H1 (cell line): ENCODE measurements at regions not wholly inside any gene's neighbourhood (a gene's known extent, or its start where the extent isn't known, plus 50 kb on each side); places are given as distances from the start of the nearest gene placed in this dataset.

ENCODE experiments used
- CTCF ChIA-PET: fragments of 300-600 bp; sonication (Branson Sonifier 250); formaldehyde crosslinking; loops from one replicate; lab custom pipeline; 2021; ENCODE audit not compliant: partially characterized antibody; lab: Charles Lee
- POLR2A ChIA-PET: fragments of 300-600 bp; sonication (Branson Sonifier 250); formaldehyde crosslinking; loops from one replicate; lab custom pipeline; 2021; ENCODE audit warnings: inconsistent platforms; ENCODE audit not compliant: partially characterized antibody; lab: Charles Lee
- DNase-seq, 2 experiments: peaks; one replicate each; pipeline versions ENCODE4 v3.0.0 to v3.0.0-alpha.2; 2010 to 2022; ENCODE audit warnings: low spot score in 2 of 2, low read depth in 1 of 2, mixed read lengths in 1 of 2
- FAIRE-seq: peaks from 2 replicates; lab custom pipeline; 2011; peaks lifted over from hg19 to GRCh38; lab: Jason Lieb, UNC
- H2AFZ ChIP-seq: 2 replicates; pipeline ENCODE4 v1.8.1; 2012; ENCODE audit warnings: low read length, inconsistent platforms
- H2AK5ac ChIP-seq: 2 replicates; pipeline ENCODE4 v1.6.1; 2013; ENCODE audit warnings: low read depth, low read length
- H2BK120ac ChIP-seq: replicated peaks from 2 replicates; pipeline ENCODE3; 2013; ENCODE audit warnings: low read depth, low read length, inconsistent platforms
- H2BK12ac ChIP-seq: 2 replicates; pipeline ENCODE4 v1.6.1; 2013; ENCODE audit warnings: low read depth, low read length
- H2BK15ac ChIP-seq: 2 replicates; pipeline ENCODE4 v1.6.1; 2013; ENCODE audit warnings: low read length
- H2BK20ac ChIP-seq: 2 replicates; pipeline ENCODE4 v1.6.1; 2013; ENCODE audit warnings: low read length
- H2BK5ac ChIP-seq: 2 replicates; pipeline ENCODE4 v1.6.1; 2013; ENCODE audit warnings: low read depth, low read length
- H3K14ac ChIP-seq: 2 replicates; pipeline ENCODE4 v1.6.1; 2013; ENCODE audit warnings: inconsistent platforms; ENCODE audit not compliant: insufficient read length
- H3K18ac ChIP-seq: 2 replicates; pipeline ENCODE4 v1.6.1; 2013; ENCODE audit warnings: low read length; ENCODE audit errors: extremely low read depth
- H3K23ac ChIP-seq: 2 replicates; pipeline ENCODE4 v1.6.1; 2013; ENCODE audit warnings: inconsistent platforms; ENCODE audit not compliant: insufficient read length
- H3K23me2 ChIP-seq: 2 replicates; pipeline ENCODE4 v1.6.1; 2013; ENCODE audit warnings: low read depth, low read length
- H3K27ac ChIP-seq: 2 replicates; pipeline ENCODE4 v1.6.1; 2011; ENCODE audit warnings: low read depth, low read length, inconsistent platforms
- H3K27me3 ChIP-seq, 4 experiments: replicated peaks in 1 of 4; 1 replicate in 1 of 4; 2 replicates in 3 of 4; pipeline versions ENCODE4 v1.6.1 to v1.8.1; 2011 to 2013; ENCODE audit warnings: low read length in 3 of 4, mild to moderate bottlenecking in 3 of 4, inconsistent platforms in 2 of 4, mixed read lengths in 2 of 4, moderate library complexity in 1 of 4; ENCODE audit not compliant: control insufficient read depth in 3 of 4, insufficient read depth in 3 of 4; ENCODE audit errors: extremely low read depth in 1 of 4
- H3K36me3 ChIP-seq, 4 experiments: 2 replicates each; pipeline versions ENCODE4 v1.6.1 to v1.8.1; 2011 to 2013; ENCODE audit warnings: mild to moderate bottlenecking in 4 of 4, low read length in 3 of 4, moderate library complexity in 2 of 4, control low read depth in 1 of 4, inconsistent platforms in 1 of 4; ENCODE audit not compliant: insufficient read depth in 4 of 4, control insufficient read depth in 2 of 4
- H3K4ac ChIP-seq: replicated peaks from 2 replicates; pipeline ENCODE3; 2013; ENCODE audit warnings: low read length, low read depth, mixed read lengths, inconsistent platforms; ENCODE audit not compliant: insufficient read length
- H3K4me1 ChIP-seq, 4 experiments: replicated peaks in 1 of 4; 1 replicate in 1 of 4; 2 replicates in 3 of 4; pipeline versions ENCODE4 v1.6.1 to v1.8.1; 2011 to 2013; ENCODE audit warnings: low read length in 3 of 4, inconsistent platforms in 2 of 4, mixed read lengths in 1 of 4; ENCODE audit not compliant: insufficient read depth in 4 of 4, control insufficient read depth in 3 of 4
- H3K4me2 ChIP-seq, 2 experiments: 2 replicates each; pipeline versions ENCODE4 v1.6.1 to v1.8.1; 2011 to 2013; ENCODE audit warnings: low read depth in 2 of 2, low read length in 2 of 2, control low read depth in 1 of 2, inconsistent platforms in 1 of 2, mild to moderate bottlenecking in 1 of 2; ENCODE audit not compliant: insufficient read depth in 1 of 2
- H3K4me3 ChIP-seq, 4 experiments: fragments of 200-600, 300-600 bp in 1 of 4; sonication (generic), shearing (Covaris generic), sonication (Bioruptor Twin) in 1 of 4; 2 replicates each; pipeline versions ENCODE4 v1.5.1 to v1.8.1; 2011 to 2016; ENCODE audit warnings: low read length in 4 of 4, low read depth in 3 of 4, control low read depth in 2 of 4, inconsistent platforms in 2 of 4, mild to moderate bottlenecking in 2 of 4, mixed read lengths in 1 of 4, moderate library complexity in 1 of 4; ENCODE audit not compliant: insufficient read depth in 2 of 4; ENCODE audit errors: extremely low read depth in 1 of 4
- H3K56ac ChIP-seq: replicated peaks from 2 replicates; pipeline ENCODE3; 2013; ENCODE audit warnings: low read depth, mild to moderate bottlenecking, mixed read lengths, low read length, inconsistent platforms; ENCODE audit not compliant: insufficient read length
- H3K79me1 ChIP-seq: 2 replicates; pipeline ENCODE4 v1.6.1; 2013; ENCODE audit warnings: low read depth, low read length, control low read depth
- H3K79me2 ChIP-seq, 2 experiments: 2 replicates each; pipeline versions ENCODE4 v1.6.1 to v1.8.1; 2012 to 2013; ENCODE audit warnings: low read length in 2 of 2, mild to moderate bottlenecking in 2 of 2, inconsistent platforms in 1 of 2; ENCODE audit not compliant: insufficient read depth in 2 of 2, control insufficient read depth in 1 of 2
- H3K9ac ChIP-seq, 4 experiments: replicated peaks in 1 of 4; 1 replicate in 1 of 4; 2 replicates in 3 of 4; pipeline versions ENCODE4 v1.6.1 to v1.8.1; 2011 to 2013; ENCODE audit warnings: low read depth in 3 of 4, low read length in 3 of 4, control low read depth in 2 of 4, mild to moderate bottlenecking in 2 of 4, moderate library complexity in 2 of 4, inconsistent platforms in 1 of 4; ENCODE audit errors: extremely low read depth in 1 of 4
- H3K9me3 ChIP-seq, 2 experiments: 2 replicates each; pipeline versions ENCODE4 v1.6.1 to v1.8.1; 2012 to 2013; ENCODE audit warnings: mild to moderate bottlenecking in 2 of 2, moderate library complexity in 2 of 2, control low read depth in 1 of 2, inconsistent platforms in 1 of 2, low read depth in 1 of 2, low read length in 1 of 2, mixed read lengths in 1 of 2; ENCODE audit not compliant: insufficient read depth in 2 of 2
- H4K20me1 ChIP-seq, 2 experiments: replicated peaks in 1 of 2; 2 replicates each; pipeline versions ENCODE3 to v1.8.1; 2011 to 2013; ENCODE audit warnings: inconsistent platforms in 2 of 2, low read length in 2 of 2, mild to moderate bottlenecking in 1 of 2; ENCODE audit not compliant: insufficient read depth in 2 of 2, control insufficient read depth in 1 of 2
- H4K5ac ChIP-seq: 2 replicates; pipeline ENCODE4 v1.6.1; 2013; ENCODE audit warnings: low read length, low read depth, mixed read lengths, inconsistent platforms; ENCODE audit not compliant: insufficient read length
- H4K8ac ChIP-seq: 2 replicates; pipeline ENCODE4 v1.8.0; 2013; ENCODE audit warnings: mild to moderate bottlenecking, moderate library complexity, low read length, inconsistent platforms; ENCODE audit not compliant: insufficient read depth; ENCODE audit errors: extremely low read depth
- H4K91ac ChIP-seq: replicated peaks from 2 replicates; pipeline ENCODE3; 2013; ENCODE audit warnings: low read length, mixed read lengths, inconsistent platforms; ENCODE audit not compliant: insufficient read length
- BCL11A ChIP-seq, 2 experiments: IDR thresholded peaks; one replicate each; pipeline ENCODE4 v1.6.1; 2011; ENCODE audit warnings: low read depth in 2 of 2, low read length in 2 of 2, mild to moderate bottlenecking in 2 of 2
- CBX5 ChIP-seq: fragments of 300-800, 300-1000 bp; sonication (generic); IDR thresholded peaks from 2 replicates; pipeline ENCODE4 v1.7.1; 2016; ENCODE audit warnings: antibody characterized with exemption, low read length, low read depth
- CBX8 ChIP-seq: fragments of 300-800, 300-1000 bp; sonication (generic); IDR thresholded peaks from 2 replicates; pipeline ENCODE4 v1.7.1; 2016; ENCODE audit warnings: low read depth, low read length, borderline replicate concordance
- CHD1 ChIP-seq: IDR thresholded peaks from 2 replicates; pipeline ENCODE4 v1.6.1; 2012; ENCODE audit warnings: low read depth, low read length, improper control_type of control experiment
- CHD2 ChIP-seq: IDR thresholded peaks from 2 replicates; pipeline ENCODE4 v1.6.1; 2012; ENCODE audit warnings: low read length, improper control_type of control experiment
- CTBP2 ChIP-seq: IDR thresholded peaks from 2 replicates; pipeline ENCODE4 v1.7.0; 2011; ENCODE audit warnings: borderline replicate concordance, mild to moderate bottlenecking, moderate library complexity, mixed read lengths, low read length; ENCODE audit not compliant: insufficient read depth, insufficient read length
- GTF2F1 ChIP-seq: IDR thresholded peaks from 2 replicates; pipeline ENCODE4 v1.6.1; 2012; ENCODE audit warnings: low read depth, low read length, improper control_type of control experiment, borderline replicate concordance
- MAFK ChIP-seq: IDR thresholded peaks from 2 replicates; pipeline ENCODE4 v1.6.1; 2012; ENCODE audit warnings: low read depth, mild to moderate bottlenecking, improper control_type of control experiment, low read length
- NRF1 ChIP-seq: IDR thresholded peaks from 2 replicates; pipeline ENCODE4 v1.6.1; 2011; ENCODE audit warnings: mild to moderate bottlenecking, low read depth, low read length, improper control_type of control experiment
- POLR2AphosphoS5 ChIP-seq: IDR thresholded peaks from 2 replicates; pipeline ENCODE4 v1.6.1; 2011; ENCODE audit warnings: low read depth, low read length
- POU5F1 ChIP-seq: IDR thresholded peaks from 2 replicates; pipeline ENCODE4 v1.6.1; 2011; ENCODE audit warnings: low read depth, mild to moderate bottlenecking, low read length, moderate library complexity
- RAD21 ChIP-seq, 2 experiments: IDR thresholded peaks in 1 of 2; conservative IDR thresholded peaks in 1 of 2; 2 replicates each; pipeline ENCODE4 v1.6.1; 2011; ENCODE audit warnings: low read depth in 2 of 2, low read length in 2 of 2, improper control_type of control experiment in 1 of 2, inconsistent platforms in 1 of 2, mild to moderate bottlenecking in 1 of 2, moderate library complexity in 1 of 2
- SP4 ChIP-seq: IDR thresholded peaks from 2 replicates; pipeline ENCODE4 v1.6.1; 2012; ENCODE audit warnings: low read length, inconsistent platforms
- SRF ChIP-seq: IDR thresholded peaks from 2 replicates; pipeline ENCODE4 v1.6.1; 2011; ENCODE audit warnings: mild to moderate bottlenecking, low read depth, low read length, moderate library complexity
- TBP ChIP-seq: IDR thresholded peaks from 2 replicates; pipeline ENCODE4 v1.6.1; 2011; ENCODE audit warnings: low read depth, low read length, improper control_type of control experiment
- TEAD4 ChIP-seq: IDR thresholded peaks from 2 replicates; pipeline ENCODE4 v1.6.1; 2012; ENCODE audit warnings: low read depth, low read length, inconsistent platforms, mixed read lengths
- TF ChIP-seq, protein P1 (sequence below): IDR thresholded peaks from 2 replicates; pipeline ENCODE4 v1.6.1; 2012; ENCODE audit warnings: inconsistent platforms

DNA sequence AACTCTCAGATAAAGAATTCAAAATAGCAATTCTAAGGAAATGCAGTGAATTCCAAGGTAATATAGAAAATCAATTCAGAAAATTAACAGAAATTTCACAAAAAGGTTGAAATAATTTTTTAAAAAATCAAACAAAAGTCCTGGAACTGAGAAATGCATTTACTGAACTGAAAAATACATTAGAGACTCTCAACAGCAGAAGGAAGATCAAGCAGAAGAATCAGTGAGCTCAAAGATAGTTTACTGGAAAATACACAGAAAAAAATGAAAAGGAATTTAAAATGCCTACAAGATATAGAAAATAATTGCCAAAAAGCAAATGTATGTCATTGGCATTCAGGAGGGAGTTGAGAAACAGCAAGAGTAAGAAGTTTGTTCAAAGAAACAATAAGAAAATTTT, 107.3 kb downstream of the BUD13 start:
- Histone ChIP-seq H2BK15ac (no peak overlapping the region), H4K91ac (no peak overlapping the region), H3K9me3 (no peaks in the 10 kb centered on the region; a peak in 1 of 4 replicates), H2BK5ac (no peak overlapping the region), H3K56ac (no peak overlapping the region), H2AFZ (no peak overlapping the region), H3K36me3 (no peaks in the 10 kb centered on the region), H3K27ac (no peak overlapping the region), H3K4me3 (no peak overlapping the region), H2BK20ac (no peak overlapping the region), H3K4me2 (no peak overlapping the region), H3K27me3 (no peaks in the 10 kb centered on the region), H3K23ac (no peak overlapping the region), H3K14ac (no peak overlapping the region), H2BK120ac (no peak overlapping the region), H3K18ac (no peak overlapping the region), H3K79me2 (no peaks in the 10 kb centered on the region), H2BK12ac (no peak overlapping the region), H3K4me1 (peaks cover 0 to 5% (median 0%) of the 10 kb centered on the region in 4 experiments; a peak in 1 of 7 replicates), H4K8ac (no peak overlapping the region), H4K5ac (no peak overlapping the region), H4K20me1 (no peaks in the 10 kb centered on the region), H3K23me2 (no peaks in the 10 kb centered on the region), H3K79me1 (no peaks in the 10 kb centered on the region), H3K9ac (no peak overlapping the region), H2AK5ac (no peak overlapping the region), H3K4ac (no peak overlapping the region)
- CTCF ChIA-PET = interaction anchor here (0.7 to 1.8 kb wide), 3 partner anchors 20 to 67 kb away, joined by 3 to 4 read pairs (median 4); no protein-coding TSS in a partner anchor
- no peak for FAIRE-seq
- POLR2A ChIA-PET = interaction anchor here (0.5 to 2.3 kb wide), 3 partner anchors 22 to 281 kb away, joined by 3 to 6 read pairs (median 5); no protein-coding TSS in a partner anchor
- DNase-seq = no peak
- TF ChIP-seq, protein P1, sequence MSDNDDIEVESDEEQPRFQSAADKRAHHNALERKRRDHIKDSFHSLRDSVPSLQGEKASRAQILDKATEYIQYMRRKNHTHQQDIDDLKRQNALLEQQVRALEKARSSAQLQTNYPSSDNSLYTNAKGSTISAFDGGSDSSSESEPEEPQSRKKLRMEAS = no peak
- TF ChIP-seq CHD2 = no peak
- no peak for TF ChIP-seq NRF1
- TF ChIP-seq GTF2F1 = no peak
- no peak for TF ChIP-seq CHD1
- no peak for TF ChIP-seq BCL11A (IDR thresholded peaks at IDR 0.05; ENCODE audit: low read depth in 2 of 2, low read length in 2 of 2)
- TF ChIP-seq SP4 = no peak
- TF ChIP-seq TEAD4 = no peak
- no peak for TF ChIP-seq SRF
- TF ChIP-seq CBX5 = no peak
- no peak for TF ChIP-seq RAD21 (IDR thresholded peaks at IDR 0.05 in 1 of 2, conservative IDR thresholded peaks at IDR 0.05 in 1 of 2; ENCODE audit: low read depth in 2 of 2, low read length in 2 of 2)
- TF ChIP-seq POLR2AphosphoS5 = no peak
- TF ChIP-seq CBX8 = no peak
- no peak for TF ChIP-seq CTBP2
- TF ChIP-seq TBP = no peak
- no peak for TF ChIP-seq POU5F1
- TF ChIP-seq MAFK = no peak
